Right renal cortex interstitium (tissue), 3 donors: ENCODE measurements at regions not wholly inside any gene's neighbourhood (a gene's known extent, or its start where the extent isn't known, plus 50 kb on each side); places are given as distances from the start of the nearest gene placed in this dataset.
A peak's percentile ranks its signal among the peaks of the same experiment; 100 is the strongest.
"Not testable (repeated sequence)": the region's sequence is repeated elsewhere in the genome, so short reads cannot be mapped to it uniquely, and the experiment has no call there.

ENCODE experiments used
- DNase-seq, 3 donors: peaks; one replicate each; pipeline ENCODE4 v3.0.0-alpha.2; 2013; ENCODE audit warnings: low read depth in 3 of 3, low spot score in 2 of 3

DNA sequence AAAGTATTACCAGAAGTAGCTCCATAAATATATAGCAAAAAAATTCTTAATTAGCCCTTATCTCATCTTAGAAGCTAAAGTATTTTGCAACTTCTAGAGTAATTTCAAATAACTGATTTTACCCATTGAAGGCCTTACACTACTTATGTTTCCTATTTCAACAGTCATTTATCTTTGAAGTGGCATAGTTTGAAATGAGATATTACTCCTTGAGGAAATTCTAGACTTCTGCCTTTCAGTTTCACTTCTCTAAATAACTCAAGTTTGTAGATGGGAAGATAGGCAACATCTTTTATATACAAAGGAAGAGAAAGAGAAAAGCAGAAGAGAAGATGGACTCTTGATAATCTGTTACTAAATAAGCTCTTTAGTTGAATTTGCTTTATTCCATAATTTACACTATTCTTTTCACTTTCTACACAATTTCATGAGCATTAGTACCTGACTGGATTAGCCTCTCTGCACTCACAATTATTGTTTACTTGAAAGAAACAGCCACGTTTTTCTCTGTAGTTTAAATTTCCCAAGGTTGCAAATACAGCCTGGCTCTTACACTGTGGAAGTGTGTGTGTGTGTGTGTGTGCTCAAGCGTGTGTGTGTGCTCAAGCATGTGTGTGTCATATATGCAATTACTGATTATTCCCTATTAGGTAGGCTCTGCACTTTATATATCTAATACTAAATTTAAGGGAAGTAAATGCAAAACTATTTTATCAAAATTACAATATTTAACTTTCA lies 60.6 kb upstream of the EMB start:
- peak in 1 of 3 donors; percentile 10 for DNase-seq

DNA sequence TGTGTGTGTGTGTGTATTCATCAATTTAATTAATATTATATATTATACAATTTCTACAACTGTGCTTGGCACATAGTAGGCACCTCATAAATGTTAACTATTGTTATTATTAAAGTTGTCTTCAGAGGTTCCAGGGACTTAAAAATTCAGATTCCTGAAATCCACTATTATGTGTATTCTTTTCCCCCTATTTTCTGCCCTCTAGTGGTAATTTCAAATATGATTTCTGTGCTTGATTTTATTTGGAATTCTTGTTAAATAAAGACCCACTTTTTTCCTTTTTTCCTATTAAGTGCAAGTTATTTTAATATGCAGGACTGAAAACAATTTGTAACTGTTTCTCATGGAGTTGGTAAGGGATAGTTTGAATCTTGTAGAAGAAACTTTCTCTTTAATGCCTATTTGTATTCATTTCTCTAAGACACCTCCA lies 72.0 kb upstream of the EMB start:
- not testable (repeated sequence) for DNase-seq

DNA sequence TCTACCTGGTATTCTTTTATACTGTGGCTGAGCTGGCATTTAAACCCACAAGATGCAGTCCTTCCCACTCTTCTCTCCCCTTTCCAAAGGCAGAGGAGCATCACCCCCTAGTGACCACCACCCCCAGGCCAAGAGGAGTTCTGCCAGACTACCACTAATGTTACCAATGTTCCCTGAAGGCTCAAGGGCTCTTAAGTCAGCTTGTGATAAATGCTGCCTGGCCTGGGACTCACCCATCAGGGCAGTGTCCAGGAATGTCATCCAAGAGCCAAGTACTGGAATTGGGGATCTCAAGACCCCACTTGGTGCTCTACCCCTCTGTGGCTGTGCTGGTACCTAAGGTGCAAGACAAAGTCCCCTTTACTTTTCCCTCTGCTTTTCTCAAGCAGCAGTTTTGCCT lies 80.0 kb upstream of the EMB start:
- DNase-seq: not testable (repeated sequence)

DNA sequence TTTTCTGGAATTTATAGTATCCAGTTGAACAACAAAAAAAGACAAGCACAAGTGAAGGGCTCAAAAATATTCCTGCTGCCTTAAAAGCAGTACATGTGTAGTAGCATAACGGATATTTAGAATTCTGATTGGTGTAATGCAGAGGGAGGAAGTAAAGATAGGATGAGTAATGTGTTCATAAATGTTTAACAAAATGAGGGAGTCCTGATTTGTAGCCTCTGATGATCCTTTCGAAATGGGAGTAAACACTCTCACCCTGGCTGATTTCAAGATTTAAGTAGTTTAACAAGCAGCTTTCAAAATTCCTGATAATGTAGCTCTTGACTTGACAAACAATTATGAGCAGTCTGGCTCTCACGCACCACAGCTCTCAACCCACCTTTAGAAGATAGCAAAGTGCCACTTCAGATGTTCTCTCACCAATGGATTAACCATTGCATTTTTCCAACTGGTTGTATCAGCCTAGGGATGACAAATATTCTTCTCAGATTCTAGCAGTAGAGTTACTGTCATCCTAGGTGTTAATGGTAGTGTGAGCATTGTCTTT lies 86.5 kb upstream of the EMB start:
- DNase-seq: not testable (repeated sequence)

DNA sequence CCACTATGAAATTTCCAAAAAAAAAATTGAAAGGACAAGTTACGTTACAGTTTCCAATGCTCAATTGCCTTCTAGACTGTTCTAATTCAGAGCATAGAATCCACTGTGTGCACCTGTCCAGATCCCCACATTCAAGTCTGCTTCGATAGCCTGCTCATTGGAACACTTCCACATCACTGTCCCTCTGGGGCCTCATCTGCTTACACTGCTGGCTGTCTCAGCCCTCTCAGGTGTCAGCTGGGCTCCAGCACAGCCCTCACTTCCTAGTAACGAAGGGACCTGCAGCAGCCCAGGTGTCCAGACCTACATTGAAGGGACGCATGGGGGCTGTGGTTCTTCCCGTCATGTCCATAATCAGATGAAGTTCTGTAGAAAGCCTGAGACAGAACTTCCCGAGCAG lies 94.3 kb upstream of the EMB start:
- no peak for DNase-seq

DNA sequence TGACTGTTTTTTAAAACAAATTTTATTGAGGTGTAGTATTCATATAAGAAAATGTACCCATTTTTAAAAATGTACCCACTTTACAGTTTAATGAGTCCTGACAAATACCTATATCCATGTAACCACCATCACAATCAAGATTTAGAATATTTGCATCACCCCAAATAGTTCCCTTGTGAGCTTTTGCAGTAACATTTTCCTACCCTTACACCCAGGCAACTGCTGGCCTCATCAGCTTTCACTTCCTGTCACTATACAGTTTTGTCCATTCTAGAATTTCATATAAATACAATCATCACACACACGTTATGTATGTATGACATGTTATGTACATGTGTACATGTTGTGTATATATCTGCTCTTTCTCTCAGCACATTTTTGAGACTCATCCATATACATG lies 96.4 kb upstream of the EMB start:
- not testable (repeated sequence) for DNase-seq

DNA sequence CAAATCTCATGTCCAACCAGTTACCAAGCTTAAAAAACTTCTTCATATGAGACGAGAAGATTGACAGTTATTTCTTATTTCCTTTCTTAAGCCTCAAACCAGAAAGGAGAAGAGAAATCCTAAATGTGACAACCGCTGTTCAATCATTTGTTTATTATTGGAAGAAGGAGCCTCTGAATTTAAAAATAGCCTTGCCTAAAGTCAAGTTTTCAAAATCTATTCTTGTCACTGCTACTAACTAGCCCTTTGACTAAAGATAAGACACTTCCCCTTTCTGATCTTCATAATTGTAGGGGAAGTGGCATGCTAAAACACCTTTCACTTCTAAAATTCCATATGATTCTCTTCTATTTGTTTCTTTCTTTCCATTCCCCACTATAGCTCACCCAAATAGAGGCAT lies 106.2 kb upstream of the EMB start:
- DNase-seq: no peak

DNA sequence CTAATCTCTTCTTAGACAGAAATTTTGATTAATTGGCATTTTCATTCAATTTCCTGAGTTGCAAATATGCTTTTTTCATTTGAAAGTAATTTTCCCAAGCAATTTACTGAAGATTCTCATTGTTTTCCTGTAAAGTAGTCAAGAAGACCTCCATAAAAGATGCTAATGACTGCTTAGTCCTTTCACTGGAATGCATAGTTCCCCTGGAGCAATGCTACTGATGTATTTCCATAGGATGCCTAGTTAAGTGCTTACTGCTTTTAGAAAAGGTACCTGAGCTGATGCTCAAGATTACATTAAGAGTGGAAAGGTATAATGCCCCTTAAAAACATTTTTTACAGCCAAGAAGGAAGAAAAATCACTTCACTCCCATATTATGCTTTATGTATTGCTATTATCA lies 109.2 kb upstream of the EMB start:
- no peak for DNase-seq

DNA sequence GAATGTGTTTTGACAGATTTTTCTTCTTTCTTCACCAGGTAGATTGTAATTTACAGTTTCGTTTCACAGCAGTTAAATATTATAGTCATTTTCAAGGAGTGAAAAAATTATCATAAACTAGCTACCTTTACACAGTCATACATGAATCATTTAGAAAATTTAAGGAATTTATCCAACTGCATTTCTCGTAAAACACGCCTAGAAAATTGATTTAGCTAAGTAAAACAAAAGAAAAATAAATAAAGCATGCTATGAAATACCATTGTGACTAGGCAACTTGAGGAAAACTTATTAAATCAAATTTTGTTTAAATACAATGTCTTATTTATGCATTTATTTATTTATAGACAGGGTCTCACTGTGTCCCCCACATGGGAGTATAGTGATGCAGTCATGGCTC lies 109.9 kb upstream of the EMB start:
- no peak for DNase-seq

DNA sequence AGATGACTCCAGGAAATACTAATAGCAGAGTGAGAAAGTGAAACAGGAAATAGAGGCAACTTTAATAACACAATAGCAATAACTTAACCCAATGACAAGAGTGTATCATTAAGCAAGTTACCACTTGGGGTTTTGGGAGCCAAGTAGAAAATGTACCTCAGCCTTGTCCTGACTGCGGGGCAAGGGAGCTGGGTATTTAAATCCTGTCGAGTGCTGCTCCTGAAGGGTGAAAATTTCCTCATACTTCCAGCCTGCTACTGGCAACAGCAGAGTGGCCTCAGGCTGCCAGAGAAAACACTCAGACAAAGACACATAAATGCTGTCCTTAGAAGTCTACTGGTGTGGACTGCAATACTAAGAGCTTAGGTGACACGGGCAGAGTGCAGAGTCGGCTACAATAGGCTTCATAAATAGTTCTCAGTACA lies 112.5 kb upstream of the EMB start:
- DNase-seq: no peak

DNA sequence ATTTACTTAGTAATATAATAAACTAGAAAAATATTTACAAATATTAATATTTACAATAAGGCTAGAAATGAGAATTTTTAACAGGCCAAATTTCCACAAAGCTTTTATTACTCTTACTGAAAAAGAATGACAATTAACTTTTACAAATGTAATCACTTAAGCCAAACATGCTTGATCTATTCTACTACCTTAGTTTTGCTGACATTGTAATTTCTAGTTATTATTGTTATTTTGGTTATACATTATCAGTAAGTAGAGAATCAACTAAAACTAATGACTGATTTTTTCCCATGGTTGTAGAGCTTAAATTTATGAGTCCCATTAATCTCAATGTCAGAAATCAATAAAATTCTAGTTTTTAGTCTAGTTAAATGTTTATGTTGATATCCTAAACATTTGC lies 107.8 kb upstream of the PARP8 start:
- DNase-seq: not testable (repeated sequence)

DNA sequence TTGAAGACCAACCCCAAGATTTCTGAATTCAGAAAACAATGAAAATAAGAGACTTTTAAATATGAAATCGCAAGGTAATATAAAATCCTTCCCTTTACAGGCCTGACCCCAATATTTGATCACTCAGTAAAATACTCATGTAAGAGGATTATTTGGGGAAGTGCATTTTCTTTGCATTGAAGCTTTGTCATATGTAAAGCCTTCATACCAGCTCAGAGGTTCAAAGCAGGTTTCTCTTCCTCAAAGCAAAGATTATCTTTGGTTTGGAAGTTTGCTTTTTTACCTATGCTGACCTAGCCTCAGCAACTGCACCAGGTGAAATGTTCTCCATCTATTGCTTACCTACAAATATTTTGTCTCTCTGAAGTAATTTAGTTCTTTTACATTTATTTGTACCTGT lies 106.5 kb upstream of the PARP8 start:
- no peak for DNase-seq

DNA sequence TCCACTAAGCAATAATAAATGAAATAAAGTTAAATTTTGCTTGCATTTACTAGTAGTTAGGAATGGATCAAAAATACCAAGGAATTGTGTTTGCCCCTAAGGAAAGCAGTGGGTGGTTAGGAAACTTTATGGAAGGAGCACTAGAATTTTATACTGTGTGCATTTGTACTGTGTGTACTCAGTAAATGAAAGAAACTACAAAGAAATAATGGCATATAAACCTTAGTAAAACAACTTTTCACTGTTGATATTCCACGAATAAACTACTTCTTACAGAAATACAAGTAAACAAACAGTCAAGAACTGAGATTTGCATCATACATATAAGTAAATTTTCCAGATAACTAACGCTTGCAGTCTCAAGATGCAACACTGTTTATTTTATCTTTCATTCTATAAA lies 103.7 kb upstream of the PARP8 start:
- DNase-seq: no peak

DNA sequence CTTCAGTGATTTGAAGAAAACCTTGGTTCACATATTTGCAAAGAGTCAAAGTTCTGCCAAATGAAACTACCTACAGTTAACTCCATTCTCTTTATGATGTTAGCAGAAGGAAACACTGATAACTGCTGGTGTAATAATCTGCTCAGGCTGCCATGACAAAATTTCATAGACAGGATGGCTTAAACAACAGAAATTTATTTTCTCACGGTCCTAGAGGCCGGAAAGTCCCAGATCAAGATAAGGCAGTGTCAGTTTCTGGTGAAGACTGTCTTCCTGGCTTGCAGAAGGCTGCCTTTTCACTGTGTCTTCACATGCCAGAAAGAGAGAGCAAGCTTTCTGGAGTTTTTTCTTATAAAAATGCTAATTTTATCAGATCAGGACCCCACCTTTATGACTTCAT lies 102.4 kb upstream of the PARP8 start:
- no peak for DNase-seq

DNA sequence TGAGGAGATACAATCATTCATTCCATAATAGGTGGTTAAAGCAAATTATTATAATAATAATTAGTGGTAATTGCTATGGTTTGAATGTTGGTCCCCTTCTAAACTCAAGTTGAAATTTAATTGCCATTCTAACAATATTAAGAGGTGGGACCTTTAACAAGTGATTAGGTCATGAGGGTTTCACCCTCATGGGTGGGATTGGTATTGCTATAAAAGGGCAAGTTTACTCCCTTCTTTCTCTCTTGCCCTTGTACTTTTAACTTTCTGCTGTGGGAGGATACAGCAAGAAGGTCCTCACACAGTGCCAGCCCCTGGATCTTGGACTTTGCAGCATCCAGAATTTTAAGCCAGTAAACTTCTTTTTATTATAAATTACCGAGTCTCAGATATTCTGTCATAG lies 101.9 kb upstream of the PARP8 start:
- no peak for DNase-seq

DNA sequence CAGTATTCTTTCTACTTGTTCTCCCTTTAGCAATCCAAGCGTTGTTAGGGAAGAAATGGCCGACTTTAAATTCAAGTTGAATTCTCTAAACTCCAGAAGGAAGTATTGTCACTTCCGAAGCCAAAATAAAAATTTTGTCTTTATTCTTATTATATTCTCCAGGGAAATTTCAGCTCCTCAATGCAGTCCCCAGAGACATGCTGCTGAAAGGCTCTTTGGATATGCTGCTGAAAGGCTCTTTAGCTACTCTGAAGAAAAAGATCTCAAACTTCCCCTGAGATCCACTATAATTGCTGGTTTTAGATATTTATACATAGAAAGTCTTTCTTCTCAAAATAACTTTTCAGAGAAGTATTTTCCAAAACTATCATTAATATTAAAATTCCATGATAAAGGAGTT lies 92.3 kb upstream of the PARP8 start:
- DNase-seq: no peak

DNA sequence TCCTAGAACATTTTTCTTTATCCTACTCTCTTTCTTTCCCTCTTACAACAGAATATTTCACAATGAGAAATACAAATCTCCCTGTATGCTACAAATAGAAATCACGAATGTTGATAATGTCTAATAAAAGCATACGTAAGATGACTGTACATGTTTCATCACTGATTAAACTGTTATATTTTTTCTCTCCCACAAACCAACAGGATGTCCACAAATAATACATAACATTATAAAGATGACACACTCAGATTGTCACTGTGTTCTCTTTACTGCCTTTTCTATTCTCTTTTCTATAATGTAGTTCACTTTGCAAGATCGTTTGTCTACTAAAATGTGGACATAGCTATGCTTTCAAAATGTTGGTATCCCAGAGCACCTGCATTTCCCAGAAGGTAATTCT lies 90.7 kb upstream of the PARP8 start:
- no peak for DNase-seq

DNA sequence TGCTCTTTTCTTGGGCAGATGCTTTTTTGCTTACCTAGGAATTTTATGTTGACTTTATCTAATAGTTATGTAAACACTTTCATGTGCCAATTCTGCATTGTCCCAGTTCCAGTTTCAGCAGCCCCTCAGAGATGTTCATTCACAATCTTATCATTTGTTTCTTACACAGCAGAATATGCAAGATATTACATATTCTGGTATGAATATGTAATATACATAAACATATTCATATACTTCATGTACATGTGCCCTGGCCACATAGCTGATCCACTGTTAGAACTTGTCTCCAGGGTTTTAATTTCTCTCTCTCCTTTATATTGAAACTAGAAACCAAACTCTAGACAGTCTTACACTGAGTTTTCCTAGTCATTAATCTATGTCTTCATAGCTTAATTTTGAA lies 90.2 kb upstream of the PARP8 start:
- DNase-seq: no peak

DNA sequence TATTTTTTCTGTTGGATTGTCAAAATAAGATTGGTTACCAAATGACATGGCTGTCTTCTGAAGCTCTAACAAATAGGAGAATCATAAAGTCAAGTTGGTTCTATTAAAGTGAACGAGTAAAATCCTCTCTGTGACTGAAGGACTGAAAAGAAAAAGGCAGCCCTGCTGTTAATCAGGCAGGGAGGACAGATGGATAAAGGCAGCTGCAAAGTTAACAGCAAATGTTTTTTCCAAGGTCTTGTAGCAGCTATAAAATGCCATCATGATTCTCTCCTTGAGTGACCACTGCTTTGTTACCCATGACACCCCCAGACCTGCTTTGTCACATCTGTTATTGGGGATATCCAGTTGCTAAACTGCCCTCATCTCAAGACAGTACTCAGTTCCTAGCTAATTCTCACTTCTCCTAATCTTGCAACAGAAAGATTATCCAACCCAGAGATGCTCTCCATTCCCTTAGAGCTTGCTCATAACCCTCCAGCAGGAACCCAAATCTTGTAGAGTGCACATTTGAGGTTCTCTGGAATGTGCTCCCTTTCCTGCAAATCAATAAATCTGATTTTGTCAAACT lies 89.7 kb upstream of the PARP8 start:
- DNase-seq: peak in 1 of 3 donors; percentile 1

DNA sequence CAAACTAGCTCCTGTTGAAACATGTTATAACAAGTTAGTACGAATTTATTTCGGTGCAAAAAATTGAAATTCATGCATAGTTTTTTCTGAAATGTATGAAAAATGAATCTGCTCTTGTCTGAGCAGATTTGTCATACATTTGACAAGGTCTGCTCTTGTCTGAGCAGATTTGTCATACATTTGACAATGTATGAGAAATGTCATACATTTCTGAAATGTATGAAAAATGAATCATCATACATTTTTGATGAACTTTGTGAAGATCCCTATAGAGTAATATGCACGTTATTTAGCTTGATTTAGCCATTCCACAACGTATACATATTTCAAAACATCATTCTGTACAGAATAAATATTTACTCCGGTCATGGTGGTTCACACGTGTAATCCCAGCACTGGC lies 85.9 kb upstream of the PARP8 start:
- no peak for DNase-seq

DNA sequence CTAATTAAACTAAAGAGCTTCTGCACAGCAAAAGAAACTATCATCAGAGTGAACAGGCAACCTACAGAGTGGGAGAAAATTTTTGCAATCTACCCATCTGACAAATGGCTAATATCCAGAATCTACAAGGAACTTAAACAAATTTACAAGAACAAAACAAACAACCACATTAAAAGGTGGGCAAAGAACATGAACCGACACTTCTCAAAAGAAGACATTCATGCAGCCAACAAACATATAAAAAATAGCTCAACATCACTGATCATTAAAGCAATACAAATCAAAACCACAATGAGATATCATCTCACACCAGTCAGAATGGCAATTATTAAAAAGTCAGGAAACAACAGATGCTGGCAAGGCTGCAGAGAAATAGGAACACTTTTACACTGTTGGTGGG lies 84.6 kb upstream of the PARP8 start:
- DNase-seq: not testable (repeated sequence)

DNA sequence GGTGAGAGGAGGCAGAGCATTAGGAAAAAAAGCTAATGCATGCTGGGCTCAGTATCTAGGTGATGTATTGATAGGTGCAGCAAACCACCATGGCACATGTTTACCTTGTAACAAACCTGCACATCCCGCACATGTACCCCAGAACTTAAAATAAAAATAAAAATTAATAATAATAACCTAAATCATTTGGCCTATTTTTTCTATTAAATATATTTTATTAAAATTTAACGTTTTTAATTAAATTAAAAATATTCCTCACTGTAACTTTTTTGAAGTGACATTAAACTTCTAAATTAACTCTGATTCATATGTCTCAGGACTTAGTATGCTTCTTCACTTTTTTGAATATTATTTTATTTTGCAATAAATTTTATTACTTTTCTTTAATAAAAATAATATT lies 83.7 kb upstream of the PARP8 start:
- DNase-seq: no peak
